RPMI7951 (cell line): ENCODE measurements at regions not wholly inside any gene's neighbourhood (a gene's known extent, or its start where the extent isn't known, plus 50 kb on each side); places are given as distances from the start of the nearest gene placed in this dataset.

Experiments
- DNase-seq: peaks from one replicate; pipeline ENCODE4 v3.0.0-alpha.2; 2012; ENCODE audit warnings: low read depth

- DNase-seq, result no peak
These were observed 298.0 kb upstream of the TMEM229A start for GRCh38 chr7:124330731-124331407.

GRCh38 chr7:124328774-124329173 lies 295.9 kb upstream of the TMEM229A start:
- DNase-seq, result no peak

- no peak for DNase-seq
These were observed 291.4 kb upstream of the TMEM229A start for GRCh38 chr7:124324262-124324661.

- no peak for DNase-seq
These were observed 290.7 kb upstream of the TMEM229A start for GRCh38 chr7:124323597-124323996.

- DNase-seq, result no peak
These were observed 289.7 kb upstream of the TMEM229A start for GRCh38 chr7:124322561-124322960.

- DNase-seq, result no peak
These were observed 286.0 kb upstream of the TMEM229A start for GRCh38 chr7:124318721-124319450.

- no peak for DNase-seq
These were observed 278.1 kb upstream of the TMEM229A start for GRCh38 chr7:124310934-124311390.

- DNase-seq, result no peak
These were observed 275.5 kb upstream of the TMEM229A start for GRCh38 chr7:124308384-124308783.

GRCh38 chr7:124295289-124295688 lies 262.4 kb upstream of the TMEM229A start:
- no peak for DNase-seq

- DNase-seq, result no peak
These were observed 252.1 kb upstream of the TMEM229A start for GRCh38 chr7:124284937-124285336.

- no peak for DNase-seq
These were observed 243.2 kb upstream of the TMEM229A start for GRCh38 chr7:124276005-124276622.

- DNase-seq, result no peak
These were observed 242.5 kb upstream of the TMEM229A start for GRCh38 chr7:124275411-124275810.

- no peak for DNase-seq
These were observed 236.9 kb upstream of the TMEM229A start for GRCh38 chr7:124269774-124270173.

GRCh38 chr7:124267154-124267553 lies 234.3 kb upstream of the TMEM229A start:
- DNase-seq, result no peak

- no peak for DNase-seq
These were observed 230.5 kb upstream of the TMEM229A start for GRCh38 chr7:124263232-124263827.

GRCh38 chr7:124261710-124262109 lies 228.8 kb upstream of the TMEM229A start:
- DNase-seq, result no peak

GRCh38 chr7:124257638-124258308 lies 224.9 kb upstream of the TMEM229A start:
- no peak for DNase-seq

GRCh38 chr7:124255041-124255655 lies 222.3 kb upstream of the TMEM229A start:
- DNase-seq, result no peak

GRCh38 chr7:124254396-124254795 lies 221.5 kb upstream of the TMEM229A start:
- no peak for DNase-seq

GRCh38 chr7:124251636-124252035 lies 218.8 kb upstream of the TMEM229A start:
- no peak for DNase-seq

- DNase-seq, result no peak
These were observed 217.6 kb upstream of the TMEM229A start for GRCh38 chr7:124250297-124251034.
